BLaER1 treated with 17β-estradiol and CSF1 and Interleukin-3, amounts not matched to agents 10 nM and 100 nM (cell line): ENCODE measurements at regions not wholly inside any gene's neighbourhood (a gene's known extent, or its start where the extent isn't known, plus 50 kb on each side); places are given as distances from the start of the nearest gene placed in this dataset.

Experiments
- H3K27ac ChIP-seq, 11 experiments: shearing (Covaris generic); formaldehyde crosslinking; 2 replicates each; pipeline ENCODE4 v1.8.1; 2022
- H3K27me3 ChIP-seq, 11 experiments: shearing (Covaris generic); formaldehyde crosslinking; 2 replicates each; pipeline ENCODE4 v1.8.1; 2022
- H3K36me3 ChIP-seq, 11 experiments: shearing (Covaris generic); formaldehyde crosslinking; 2 replicates each; pipeline ENCODE4 v1.8.1; 2022
- H3K4me1 ChIP-seq, 10 experiments: shearing (Covaris generic); formaldehyde crosslinking; 2 replicates each; pipeline ENCODE4 v1.8.1; 2022
- H3K4me2 ChIP-seq, 11 experiments: shearing (Covaris generic); formaldehyde crosslinking; 2 replicates each; pipeline ENCODE4 v1.8.1; 2022
- H3K4me3 ChIP-seq, 10 experiments: shearing (Covaris generic); formaldehyde crosslinking; 2 replicates each; pipeline ENCODE4 v1.8.1; 2022
- H3K9ac ChIP-seq, 11 experiments: shearing (Covaris generic); formaldehyde crosslinking; 2 replicates each; pipeline ENCODE4 v1.8.1; 2022
- H3K9me3 ChIP-seq, 11 experiments: shearing (Covaris generic); formaldehyde crosslinking; replicated peaks in 1 of 11; 2 replicates each; pipeline ENCODE4 v1.8.1; 2022
- H4K20me1 ChIP-seq, 11 experiments: shearing (Covaris generic); formaldehyde crosslinking; 2 replicates each; pipeline ENCODE4 v1.8.1; 2022
- Cebpa-rat ChIP-seq, 11 experiments: shearing (Covaris generic); IDR thresholded peaks; 2 replicates each; pipeline ENCODE4 v1.8.1; 2022

DNA sequence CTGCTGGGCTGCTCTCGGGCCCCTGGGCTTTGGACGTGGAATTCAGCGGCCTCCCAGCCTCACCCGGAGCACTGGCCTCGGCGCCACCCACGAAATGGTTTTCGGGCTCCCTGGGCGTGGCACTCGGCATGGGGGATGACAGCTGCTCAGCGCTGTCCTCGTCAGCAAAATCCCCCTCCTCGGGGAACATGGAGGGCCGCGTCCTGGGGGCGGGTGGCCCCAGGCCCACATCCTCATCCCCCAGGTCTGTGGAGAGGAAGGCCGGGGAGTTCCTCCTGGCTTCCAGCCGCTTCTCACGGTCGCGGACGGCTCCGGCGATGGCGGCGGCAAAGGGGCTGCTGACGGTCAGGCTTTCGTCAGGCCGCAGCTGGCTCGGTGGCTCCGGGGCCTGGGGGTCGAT is 88.4 kb downstream of the CTTN start:
- Histone ChIP-seq H3K9ac (no peak overlapping the region), H3K9me3 (peaks cover 22 to 47% (median 34%) of the 10 kb centered on the region in 11 experiments), H3K27me3 (no peaks in the 10 kb centered on the region), H3K27ac (no peak overlapping the region), H3K36me3 (peaks cover 0 to 2% (median 0%) of the 10 kb centered on the region in 11 experiments; a peak in 2 of 22 replicates), H3K4me1 (peaks cover 5 to 22% (median 14%) of the 10 kb centered on the region in 10 experiments), H3K4me3 (no peak overlapping the region), H4K20me1 (no peaks in the 10 kb centered on the region), H3K4me2 (no peak overlapping the region)
- TF ChIP-seq Cebpa-rat (IDR thresholded peaks at IDR 0.05): no peak

DNA sequence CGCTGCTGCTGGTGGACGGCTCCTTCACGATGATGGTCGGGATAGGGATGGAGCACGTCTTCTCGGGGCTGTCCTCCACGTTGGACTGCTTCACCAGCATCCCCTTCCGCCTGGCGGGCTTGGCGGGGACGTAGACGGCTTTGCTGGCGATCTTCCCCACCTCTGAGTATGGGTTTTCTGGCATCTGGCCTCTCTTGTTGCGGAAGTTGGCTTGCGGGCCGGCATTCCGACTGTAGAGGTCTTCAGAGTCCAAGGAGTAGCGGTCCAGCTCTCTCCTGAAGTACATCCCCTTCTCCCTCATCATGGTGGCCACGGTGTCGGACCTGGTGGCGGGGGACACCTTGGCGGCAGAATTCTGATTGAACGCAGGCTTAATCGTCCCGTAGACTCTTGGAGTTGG is 88.8 kb downstream of the CTTN start:
- H4K20me1 ChIP-seq: no peaks in the 10 kb centered on the region
- no peak overlapping the region for H3K27ac ChIP-seq
- no peak for TF ChIP-seq Cebpa-rat (IDR thresholded peaks at IDR 0.05)
- H3K4me1 ChIP-seq: peaks cover 5 to 20% (median 13%) of the 10 kb centered on the region in 10 experiments
- H3K9ac ChIP-seq: no peak overlapping the region
- H3K4me3 ChIP-seq: no peak overlapping the region
- H3K36me3 ChIP-seq: peaks cover 0 to 2% (median 0%) of the 10 kb centered on the region in 11 experiments; a peak in 3 of 22 replicates
- peaks cover 26 to 51% (median 38%) of the 10 kb centered on the region in 11 experiments for H3K9me3 ChIP-seq
- H3K27me3 ChIP-seq: no peaks in the 10 kb centered on the region
- H3K4me2 ChIP-seq: no peak overlapping the region

DNA sequence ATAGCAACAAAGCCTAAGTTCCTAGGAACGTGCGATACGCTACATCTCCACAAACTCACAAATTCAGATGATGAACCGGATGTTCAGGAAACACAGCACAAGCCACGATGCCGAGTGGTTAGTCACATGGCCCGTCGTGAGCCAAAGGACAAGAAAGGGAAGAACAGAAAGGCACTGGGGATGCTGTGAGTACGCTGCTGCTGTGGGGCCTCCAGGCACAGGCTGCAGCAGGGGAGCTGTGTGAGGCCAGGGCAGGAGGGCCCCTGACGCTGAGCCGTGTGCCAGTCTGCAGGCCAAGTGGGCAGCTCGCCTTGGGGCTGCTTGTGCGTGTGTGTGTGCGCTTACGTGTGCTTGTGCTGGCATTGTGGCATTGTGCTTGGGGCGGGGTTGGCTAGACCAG is 89.4 kb downstream of the CTTN start:
- Histone ChIP-seq H3K9me3 (peaks cover 31 to 57% (median 44%) of the 10 kb centered on the region in 11 experiments), H3K4me2 (peak overlapping the region in 9 of 11 experiments; percentile 9 to 43 (median 19); a peak in 8 of 22 replicates), H3K27me3 (no peaks in the 10 kb centered on the region), H3K27ac (no peak overlapping the region), H3K9ac (no peak overlapping the region), H3K4me3 (no peak overlapping the region), H3K4me1 (peaks cover 1 to 14% (median 8%) of the 10 kb centered on the region in 10 experiments), H4K20me1 (no peaks in the 10 kb centered on the region), H3K36me3 (peaks cover 0 to 2% (median 0%) of the 10 kb centered on the region in 11 experiments; a peak in 3 of 22 replicates)
- TF ChIP-seq Cebpa-rat (IDR thresholded peaks at IDR 0.05): no peak

DNA sequence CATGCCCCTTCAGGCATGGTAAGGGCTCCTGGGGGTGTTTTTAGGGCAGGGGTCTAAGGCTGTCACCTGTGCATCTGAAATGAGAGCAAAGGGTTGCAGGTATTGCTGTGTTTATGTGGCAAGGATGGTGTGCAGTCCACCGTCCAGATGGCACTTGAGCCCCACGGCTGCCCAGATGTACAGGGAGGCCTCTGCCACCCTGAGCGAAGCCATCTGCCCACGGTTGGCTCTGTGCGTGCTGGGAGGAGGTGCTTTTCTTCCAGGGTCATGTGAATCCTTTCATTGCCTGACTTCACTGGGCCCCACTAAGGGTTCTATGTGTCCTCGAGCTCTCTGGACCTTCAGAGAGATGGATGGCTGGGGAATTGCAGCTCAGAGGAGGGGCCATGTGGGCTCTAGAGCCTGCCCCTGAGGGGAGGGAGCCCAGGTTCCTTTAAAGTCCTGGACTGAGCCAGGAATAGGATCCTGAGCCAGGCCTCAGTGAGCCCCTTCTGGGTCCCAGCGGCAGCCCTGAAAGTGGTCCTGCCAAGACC is 89.9 kb downstream of the CTTN start:
- Histone ChIP-seq H3K36me3 (peaks cover 0 to 2% (median 0%) of the 10 kb centered on the region in 11 experiments; a peak in 3 of 22 replicates), H3K9me3 (peaks cover 31 to 59% (median 46%) of the 10 kb centered on the region in 11 experiments), H3K27ac (no peak overlapping the region), H3K4me1 (peaks cover 0 to 9% (median 5%) of the 10 kb centered on the region in 10 experiments; a peak in 8 of 20 replicates), H3K9ac (no peak overlapping the region), H3K4me2 (peak overlapping the region in 8 of 11 experiments; percentile 9 to 43 (median 20); a peak in 7 of 22 replicates), H4K20me1 (no peaks in the 10 kb centered on the region), H3K4me3 (no peak overlapping the region), H3K27me3 (no peaks in the 10 kb centered on the region)
- no peak for TF ChIP-seq Cebpa-rat (IDR thresholded peaks at IDR 0.05)

DNA sequence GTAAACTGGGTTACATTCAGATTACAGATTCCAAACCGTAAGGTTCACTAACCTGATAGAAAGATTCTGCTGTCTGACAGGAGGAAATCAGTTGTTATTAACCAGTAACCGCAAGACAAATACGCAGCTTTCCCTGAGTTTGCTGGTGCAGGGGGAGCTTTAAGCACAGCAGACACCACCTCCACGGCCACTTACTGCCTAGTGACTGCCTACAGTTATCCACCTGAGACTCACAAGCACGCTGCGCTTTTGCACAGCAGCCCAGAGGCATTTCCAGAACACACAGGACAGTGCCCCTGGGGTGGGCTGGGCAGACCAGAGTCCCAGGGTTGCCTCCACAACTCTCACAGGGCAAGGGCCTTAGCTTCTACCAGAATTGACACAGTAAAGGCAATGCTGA is 90.9 kb downstream of the CTTN start:
- no peak overlapping the region for H3K4me2 ChIP-seq

DNA sequence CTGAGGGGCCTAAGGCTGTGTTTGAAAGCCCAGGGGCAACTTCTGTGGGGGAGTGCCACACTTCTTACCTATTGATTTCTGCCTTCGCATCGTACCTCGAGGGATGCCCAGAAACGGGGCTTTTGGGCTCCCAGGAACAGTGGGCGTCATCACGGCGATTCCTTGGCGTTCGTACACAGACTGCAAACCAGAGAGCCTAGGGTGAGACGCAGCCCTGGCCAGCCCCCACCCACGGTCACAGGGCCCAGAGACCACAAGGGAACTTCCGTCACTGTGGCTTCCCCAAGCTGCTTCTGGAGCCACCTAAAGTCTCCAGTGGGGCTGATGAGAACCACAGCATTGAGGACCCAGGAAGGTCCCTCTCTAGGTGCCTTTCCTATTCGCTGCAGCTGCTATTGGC is 91.9 kb downstream of the CTTN start:
- Histone ChIP-seq H4K20me1 (no peaks in the 10 kb centered on the region), H3K36me3 (peaks cover 0 to 2% (median 0%) of the 10 kb centered on the region in 11 experiments; a peak in 3 of 22 replicates), H3K27me3 (no peaks in the 10 kb centered on the region), H3K4me1 (peaks cover 0 to 9% (median 6%) of the 10 kb centered on the region in 10 experiments; a peak in 10 of 20 replicates), H3K9me3 (peaks cover 31 to 66% (median 46%) of the 10 kb centered on the region in 11 experiments), H3K27ac (no peak overlapping the region), H3K4me2 (no peak overlapping the region), H3K9ac (no peak overlapping the region), H3K4me3 (no peak overlapping the region)
- no peak for TF ChIP-seq Cebpa-rat (IDR thresholded peaks at IDR 0.05)

More for the DNA sequence above, 90.9 kb downstream of the CTTN start:
- Histone ChIP-seq H4K20me1 (no peaks in the 10 kb centered on the region), H3K4me3 (no peak overlapping the region), H3K9me3 (peaks cover 31 to 66% (median 46%) of the 10 kb centered on the region in 11 experiments), H3K9ac (no peak overlapping the region), H3K36me3 (peaks cover 0 to 2% (median 0%) of the 10 kb centered on the region in 11 experiments; a peak in 3 of 22 replicates), H3K4me1 (peaks cover 0 to 7% (median 5%) of the 10 kb centered on the region in 10 experiments; a peak in 7 of 20 replicates), H3K27me3 (no peaks in the 10 kb centered on the region), H3K27ac (no peak overlapping the region)
- TF ChIP-seq Cebpa-rat (IDR thresholded peaks at IDR 0.05): no peak

DNA sequence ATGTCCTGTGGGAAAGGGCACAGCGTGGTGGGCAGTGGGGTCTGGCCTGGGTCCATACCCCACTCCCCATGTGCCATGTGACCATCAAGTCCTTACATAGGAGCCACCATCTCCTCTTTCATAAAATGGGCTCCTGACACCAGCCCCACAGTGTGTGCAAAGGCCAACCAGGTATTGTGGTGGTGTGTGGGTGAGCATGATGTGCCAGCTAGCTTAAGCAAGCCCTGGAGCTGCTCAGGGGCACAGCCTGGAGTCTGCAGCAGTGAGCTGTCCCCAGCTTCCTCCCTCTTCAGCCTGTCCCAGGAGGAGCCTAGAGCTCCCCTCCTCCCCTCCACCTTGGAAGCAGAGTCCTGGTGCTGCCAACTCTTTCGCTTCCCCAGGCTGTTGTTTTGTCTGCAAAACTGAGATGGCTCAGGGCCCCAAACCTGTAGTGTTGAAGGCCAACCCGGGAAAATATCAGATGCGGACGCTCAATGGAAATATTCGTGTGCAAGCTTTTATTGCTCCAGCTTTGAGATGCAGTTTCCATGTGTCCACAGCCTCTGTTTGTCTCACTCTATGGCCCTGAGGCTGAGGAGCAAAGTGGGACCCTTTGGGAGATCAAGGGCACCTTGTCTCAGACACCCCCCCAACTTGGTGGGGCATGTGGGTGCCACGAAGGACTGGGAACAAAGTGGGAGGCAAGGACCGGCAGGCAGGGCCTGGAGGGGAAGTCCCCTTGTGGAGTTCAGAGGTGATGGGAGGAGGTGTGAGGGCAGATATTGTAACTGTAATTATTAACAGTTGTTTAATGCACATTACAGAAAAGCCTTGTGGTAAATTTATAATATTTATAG is 92.6 kb downstream of the CTTN start:
- H3K4me1 ChIP-seq: peaks cover 0 to 17% (median 9%) of the 10 kb centered on the region in 10 experiments; a peak in 10 of 20 replicates
- H3K4me3 ChIP-seq: no peak overlapping the region
- peaks cover 31 to 64% (median 46%) of the 10 kb centered on the region in 11 experiments for H3K9me3 ChIP-seq
- H3K9ac ChIP-seq: no peak overlapping the region
- no peaks in the 10 kb centered on the region for H4K20me1 ChIP-seq
- no peak overlapping the region for H3K4me2 ChIP-seq
- H3K36me3 ChIP-seq: peaks cover 0 to 2% (median 0%) of the 10 kb centered on the region in 11 experiments; a peak in 3 of 22 replicates
- no peaks in the 10 kb centered on the region for H3K27me3 ChIP-seq
- H3K27ac ChIP-seq: no peak overlapping the region
- no peak for TF ChIP-seq Cebpa-rat (IDR thresholded peaks at IDR 0.05)

DNA sequence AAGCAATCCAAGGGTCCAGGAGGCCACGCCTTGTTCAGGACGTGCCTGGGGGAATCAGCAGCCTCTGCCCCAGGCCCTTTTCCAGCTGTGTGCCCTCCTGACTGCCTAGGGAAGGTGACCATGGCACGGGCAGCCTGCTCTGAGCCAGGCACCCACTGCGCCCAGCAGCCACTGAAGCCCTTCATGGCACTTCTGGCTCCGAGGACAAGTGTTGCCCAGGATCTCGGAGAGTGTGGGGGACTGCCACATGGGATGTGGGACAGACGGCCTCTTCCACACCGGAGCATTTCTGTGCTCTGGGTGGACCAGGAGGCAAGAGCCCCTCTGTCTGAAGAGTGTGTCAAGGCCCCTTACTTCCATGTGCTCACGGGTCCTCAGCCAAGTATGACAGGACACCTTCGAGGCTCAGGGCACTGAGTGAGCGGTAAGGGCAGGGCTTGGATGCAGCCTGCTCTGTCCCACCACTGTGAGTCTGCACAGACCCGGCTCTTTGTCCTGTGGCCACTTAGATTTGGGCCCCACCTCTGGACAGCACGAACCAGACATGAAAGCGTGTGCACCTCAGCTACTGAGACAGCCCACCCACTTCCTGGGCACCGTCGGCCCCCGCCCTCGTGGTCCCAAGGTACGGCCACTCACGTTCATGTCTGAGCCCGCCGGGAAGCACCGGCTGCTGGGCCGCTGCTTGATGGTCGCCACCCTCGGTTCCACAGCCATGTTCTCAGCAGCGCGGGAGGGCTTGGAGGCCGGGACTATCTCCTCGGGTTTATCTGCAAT is 93.6 kb downstream of the CTTN start:
- peaks cover 31 to 55% (median 42%) of the 10 kb centered on the region in 11 experiments for H3K9me3 ChIP-seq
- peaks cover 0 to 2% (median 0%) of the 10 kb centered on the region in 11 experiments; a peak in 3 of 22 replicates for H3K36me3 ChIP-seq
- no peak overlapping the region for H3K27ac ChIP-seq
- peaks cover 0 to 17% (median 10%) of the 10 kb centered on the region in 10 experiments; a peak in 10 of 20 replicates for H3K4me1 ChIP-seq
- no peaks in the 10 kb centered on the region for H4K20me1 ChIP-seq
- H3K4me3 ChIP-seq: no peak overlapping the region
- no peak overlapping the region for H3K4me2 ChIP-seq
- no peak overlapping the region for H3K9ac ChIP-seq
- H3K27me3 ChIP-seq: no peaks in the 10 kb centered on the region
- TF ChIP-seq Cebpa-rat (IDR thresholded peaks at IDR 0.05): no peak
